HepG2 (cell line): ENCODE measurements at regions not wholly inside any gene's neighbourhood (a gene's known extent, or its start where the extent isn't known, plus 50 kb on each side); places are given as distances from the start of the nearest gene placed in this dataset.

Experiments
- ATAC-seq: fragments of 200-7000 bp; cut with Tn5 transposase; 3 replicates; pipeline ENCODE4 v1.9.1; 2020; ENCODE audit warnings: mild to moderate bottlenecking, moderate library complexity
- BruUV-seq: library from RNA; stranded (reverse); fragments of 400-500 nt; replicated peaks from 2 replicates; lab custom pipeline; 2021; lab: Mats Ljungman, UMichigan
- CTCF ChIA-PET: fragments of 300-600 bp; formaldehyde crosslinking; extraction: SDS; loops from one replicate; lab custom pipeline; 2021; ENCODE audit warnings: low total read pairs, inconsistent platforms, low intra/inter-chr PET ratio; lab: Yijun Ruan, JAX
- POLR2A ChIA-PET: fragments of 350-600 bp; sonication (Branson Sonifier 250); formaldehyde crosslinking; loops from one replicate; lab custom pipeline; 2020; ENCODE audit warnings: antibody characterized with exemption, inconsistent platforms; lab: Yijun Ruan, JAX
- DNase-seq: peaks from one replicate; pipeline ENCODE4 v3.0.0-alpha.2; 2015; ENCODE audit warnings: low spot score
- FAIRE-seq: peaks from 3 replicates; lab custom pipeline; 2011; peaks lifted over from hg19 to GRCh38; lab: Jason Lieb, UNC
- H2AFZ ChIP-seq: one replicate; pipeline ENCODE4 v1.6.1; 2011; ENCODE audit warnings: low read length, inconsistent platforms
- H3K27ac ChIP-seq: fragments of 300-600 bp; 3 replicates; pipeline ENCODE4 v1.8.0; 2011; ENCODE audit warnings: mixed run types, mild to moderate bottlenecking, mixed read lengths, low read length, inconsistent platforms; ENCODE audit not compliant: insufficient read depth; ENCODE audit errors: extremely low read length
- H3K27me3 ChIP-seq, 2 experiments: fragments of 200-600 bp in 1 of 2; 2 replicates in 1 of 2; 3 replicates in 1 of 2; pipeline versions ENCODE4 v1.6.0 to v1.8.0; 2011; ENCODE audit warnings: low read length in 2 of 2, mild to moderate bottlenecking in 2 of 2, moderate library complexity in 2 of 2, inconsistent platforms in 1 of 2; ENCODE audit not compliant: insufficient read depth in 2 of 2, control insufficient read depth in 1 of 2
- H3K36me3 ChIP-seq, 2 experiments: fragments of 200-600 bp in 1 of 2; replicated peaks in 1 of 2; 2 replicates in 1 of 2; 3 replicates in 1 of 2; pipeline versions ENCODE4 v1.5.1 to v1.8.0; 2011; ENCODE audit warnings: low read length in 2 of 2, inconsistent platforms in 1 of 2; ENCODE audit not compliant: insufficient read depth in 2 of 2, control insufficient read depth in 1 of 2
- H3K4me1 ChIP-seq: 2 replicates; pipeline ENCODE4 v1.5.1; 2012; ENCODE audit warnings: low read length, inconsistent platforms; ENCODE audit not compliant: insufficient read depth
- H3K4me2 ChIP-seq: 2 replicates; pipeline ENCODE4 v1.6.0; 2011; ENCODE audit warnings: low read depth, low read length, inconsistent platforms
- H3K4me3 ChIP-seq, 3 experiments: fragments of 200-600 bp in 1 of 3; sonication (generic), shearing (Covaris generic) in 1 of 3; replicated peaks in 1 of 3; 2 replicates each; pipeline ENCODE4 v1.5.1; 2011 to 2016; ENCODE audit warnings: low read length in 3 of 3, inconsistent platforms in 2 of 3, low read depth in 2 of 3, mild to moderate bottlenecking in 2 of 3, control low read depth in 1 of 3, mixed read lengths in 1 of 3; ENCODE audit not compliant: insufficient read depth in 1 of 3
- H3K79me2 ChIP-seq: one replicate; pipeline ENCODE4 v1.6.1; 2011; ENCODE audit warnings: low read length, inconsistent platforms; ENCODE audit not compliant: insufficient read depth
- H3K9ac ChIP-seq: 2 replicates; pipeline ENCODE4 v1.6.0; 2011; ENCODE audit warnings: mild to moderate bottlenecking, low read depth, low read length, inconsistent platforms; ENCODE audit not compliant: insufficient read depth
- H3K9me3 ChIP-seq: 2 replicates; pipeline ENCODE4 v1.5.1; 2012; ENCODE audit warnings: mild to moderate bottlenecking, low read length
- H4K20me1 ChIP-seq: 2 replicates; pipeline ENCODE4 v1.6.0; 2011; ENCODE audit warnings: inconsistent platforms, mild to moderate bottlenecking, low read length, moderate library complexity; ENCODE audit not compliant: insufficient read depth
- AKAP8 ChIP-seq: sonication (generic); formaldehyde crosslinking; IDR thresholded peaks from 2 replicates; pipeline ENCODE4 v1.5.1; 2020; ENCODE audit warnings: mild to moderate bottlenecking, missing genetic modification reagents
- BHLHE40 ChIP-seq: IDR thresholded peaks from 2 replicates; pipeline ENCODE4 v1.6.1; 2011; ENCODE audit warnings: low read length, improper control_type of control experiment
- CTCF ChIP-seq: sonication (generic); formaldehyde crosslinking; IDR thresholded peaks from 2 replicates; pipeline ENCODE4 v1.5.0; 2020; ENCODE audit warnings: mild to moderate bottlenecking, missing genetic modification reagents, moderate library complexity
- EEA1 ChIP-seq: sonication (generic); formaldehyde crosslinking; IDR thresholded peaks from 2 replicates; pipeline ENCODE4 v1.5.1; 2020; ENCODE audit warnings: mild to moderate bottlenecking, missing genetic modification reagents, borderline replicate concordance
- ELF4 ChIP-seq: sonication (generic); formaldehyde crosslinking; IDR thresholded peaks from 2 replicates; pipeline ENCODE4 v1.5.0; 2020; ENCODE audit warnings: missing genetic modification reagents, mild to moderate bottlenecking, moderate library complexity, borderline replicate concordance
- MAX ChIP-seq: IDR thresholded peaks from 2 replicates; pipeline ENCODE4 v1.6.1; 2012; ENCODE audit warnings: inconsistent platforms
- MBD4 ChIP-seq: IDR thresholded peaks from 2 replicates; pipeline ENCODE4 v1.6.1; 2012; ENCODE audit warnings: low read length, inconsistent platforms, borderline replicate concordance
- MXD1 ChIP-seq: sonication (generic); formaldehyde crosslinking; IDR thresholded peaks from 2 replicates; pipeline ENCODE4 v1.4.0; 2020; ENCODE audit warnings: mild to moderate bottlenecking, missing genetic modification reagents
- SPEN ChIP-seq: sonication (generic); formaldehyde crosslinking; IDR thresholded peaks from 2 replicates; pipeline ENCODE4 v1.5.1; 2020; ENCODE audit warnings: low read depth, mild to moderate bottlenecking, missing genetic modification reagents
- ZNF205 ChIP-seq: IDR thresholded peaks from 2 replicates; pipeline ENCODE4 v1.6.1; 2018; ENCODE audit warnings: missing biosample characterization, missing genetic modification reagents
- ZNF263 ChIP-seq: sonication (generic); formaldehyde crosslinking; IDR thresholded peaks from 2 replicates; pipeline ENCODE4 v1.4.0; 2020; ENCODE audit warnings: missing genetic modification reagents
- ZNF414 ChIP-seq: sonication (generic); formaldehyde crosslinking; IDR thresholded peaks from 2 replicates; pipeline ENCODE4 v1.5.0; 2020; ENCODE audit warnings: missing genetic modification reagents
- WGBS: methylation state at CpG from one replicate; pipeline ENCODE4 v1.1.6; 2017; ENCODE audit warnings: low lambda C conversion rate; 5-methylcytosine and 5-hydroxymethylcytosine counted together
- in situ Hi-C: cut with HindIII; loops from 2 replicates; pipeline ENCODE4 v1.10.0; 2017; ENCODE audit warnings: low pct_unique_long_range_greater_than_20kb; ENCODE audit not compliant: extremely low pct_ligation_motif_present
- intact Hi-C: fragments of 100-400 bp; cut with micrococcal nuclease; formaldehyde crosslinking; loops from one replicate; pipeline ENCODE4 v1.10.0; 2022; ENCODE audit not compliant: unreplicated experiment
- TF ChIP-seq, protein P1 (sequence below): sonication (generic); formaldehyde crosslinking; IDR thresholded peaks from 2 replicates; pipeline ENCODE4 v1.5.0; 2020; ENCODE audit warnings: mild to moderate bottlenecking, missing genetic modification reagents, borderline replicate concordance
- TF ChIP-seq, protein P2 (sequence below): sonication (generic); formaldehyde crosslinking; IDR thresholded peaks from 2 replicates; pipeline ENCODE4 v1.5.1; 2020; ENCODE audit warnings: missing genetic modification reagents, mild to moderate bottlenecking, borderline replicate concordance

DNA sequence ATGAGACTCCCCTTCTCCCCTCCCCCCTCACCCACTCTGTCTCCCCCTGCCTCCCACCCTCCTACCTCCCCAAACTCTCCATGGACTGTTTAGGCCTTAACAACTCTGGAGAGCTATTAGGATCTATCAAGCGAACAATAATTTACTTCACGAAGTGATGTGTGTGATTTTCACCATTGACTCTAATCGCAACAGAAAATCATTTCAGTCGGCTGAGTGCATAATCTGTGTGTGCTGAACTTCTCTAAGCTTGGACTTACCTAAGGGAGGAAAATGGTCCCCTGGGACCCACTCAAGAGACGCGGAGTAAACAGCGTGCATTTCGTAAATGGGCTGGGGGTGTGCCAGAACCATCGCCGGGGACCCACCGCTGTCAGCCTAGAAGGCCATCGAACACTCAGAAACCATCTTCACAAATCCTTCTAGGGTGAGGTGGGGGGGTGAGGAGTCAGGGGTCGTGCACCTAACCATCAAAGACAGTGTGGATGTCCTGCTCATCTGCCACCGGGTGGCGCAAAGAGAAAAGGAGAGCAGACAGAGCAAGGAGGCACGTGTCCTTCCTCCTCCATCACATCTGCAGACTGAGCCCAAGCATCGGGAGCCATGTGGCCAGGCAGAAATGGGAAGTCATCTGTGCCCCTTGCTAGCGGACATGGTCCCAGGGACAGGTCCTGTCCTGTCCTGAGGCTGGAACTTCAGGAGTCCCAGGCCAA is 62.1 kb upstream of the NUP50 start:
- Histone ChIP-seq H3K9ac (no peak overlapping the region), H3K4me2 (no peak overlapping the region), H4K20me1 (no peaks in the 10 kb centered on the region), H3K27ac (no peak overlapping the region), H3K4me3 (no peak overlapping the region), H3K36me3 (no peaks in the 10 kb centered on the region), H3K4me1 (peaks cover 11% of the 10 kb centered on the region; the same call in 1 of the 2 replicates), H3K79me2 (no peaks in the 10 kb centered on the region), H2AFZ (no peak overlapping the region), H3K9me3 (no peaks in the 10 kb centered on the region), H3K27me3 (peaks cover 2 to 35% of the 10 kb centered on the region in 2 experiments; a peak in 4 of 5 replicates)
- ChIA-PET CTCF (interaction anchor here (1.8 kb wide), 1 partner anchor 162 kb away, joined by 8 read pairs; no protein-coding TSS in a partner anchor), POLR2A (no interaction called here)
- WGBS = 24% methylated on average over 15 of the region's 18 CpGs
- intact Hi-C loops (loop anchor here (5.0 to 10.0 kb wide), 2 partner anchors 93 to 161 kb away; no protein-coding TSS in a partner anchor), in situ Hi-C loops (loop anchor here (5.0 kb wide), 1 partner anchor 161 kb away; no protein-coding TSS in a partner anchor)
- FAIRE-seq = peak; percentile 85
- no TSS peak for BruUV-seq
- ATAC-seq = peak; percentile 84
- DNase-seq = peak; percentile 67
- peak; percentile 88 for TF ChIP-seq CTCF (CRISPR knock-in tag)
- TF ChIP-seq ZNF205 (CRISPR knock-in tag) = no peak
- no peak for TF ChIP-seq ZNF414 (CRISPR knock-in tag)
- TF ChIP-seq, protein P1, sequence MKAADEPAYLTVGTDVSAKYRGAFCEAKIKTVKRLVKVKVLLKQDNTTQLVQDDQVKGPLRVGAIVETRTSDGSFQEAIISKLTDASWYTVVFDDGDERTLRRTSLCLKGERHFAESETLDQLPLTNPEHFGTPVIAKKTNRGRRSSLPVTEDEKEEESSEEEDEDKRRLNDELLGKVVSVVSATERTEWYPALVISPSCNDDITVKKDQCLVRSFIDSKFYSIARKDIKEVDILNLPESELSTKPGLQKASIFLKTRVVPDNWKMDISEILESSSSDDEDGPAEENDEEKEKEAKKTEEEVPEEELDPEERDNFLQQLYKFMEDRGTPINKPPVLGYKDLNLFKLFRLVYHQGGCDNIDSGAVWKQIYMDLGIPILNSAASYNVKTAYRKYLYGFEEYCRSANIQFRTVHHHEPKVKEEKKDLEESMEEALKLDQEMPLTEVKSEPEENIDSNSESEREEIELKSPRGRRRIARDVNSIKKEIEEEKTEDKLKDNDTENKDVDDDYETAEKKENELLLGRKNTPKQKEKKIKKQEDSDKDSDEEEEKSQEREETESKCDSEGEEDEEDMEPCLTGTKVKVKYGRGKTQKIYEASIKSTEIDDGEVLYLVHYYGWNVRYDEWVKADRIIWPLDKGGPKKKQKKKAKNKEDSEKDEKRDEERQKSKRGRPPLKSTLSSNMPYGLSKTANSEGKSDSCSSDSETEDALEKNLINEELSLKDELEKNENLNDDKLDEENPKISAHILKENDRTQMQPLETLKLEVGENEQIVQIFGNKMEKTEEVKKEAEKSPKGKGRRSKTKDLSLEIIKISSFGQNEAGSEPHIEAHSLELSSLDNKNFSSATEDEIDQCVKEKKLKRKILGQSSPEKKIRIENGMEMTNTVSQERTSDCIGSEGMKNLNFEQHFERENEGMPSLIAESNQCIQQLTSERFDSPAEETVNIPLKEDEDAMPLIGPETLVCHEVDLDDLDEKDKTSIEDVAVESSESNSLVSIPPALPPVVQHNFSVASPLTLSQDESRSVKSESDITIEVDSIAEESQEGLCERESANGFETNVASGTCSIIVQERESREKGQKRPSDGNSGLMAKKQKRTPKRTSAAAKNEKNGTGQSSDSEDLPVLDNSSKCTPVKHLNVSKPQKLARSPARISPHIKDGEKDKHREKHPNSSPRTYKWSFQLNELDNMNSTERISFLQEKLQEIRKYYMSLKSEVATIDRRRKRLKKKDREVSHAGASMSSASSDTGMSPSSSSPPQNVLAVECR (CRISPR knock-in tag) = 0 out of 2 replicates have a peak, but pooled peaks have one; percentile 31
- TF ChIP-seq, protein P2, sequence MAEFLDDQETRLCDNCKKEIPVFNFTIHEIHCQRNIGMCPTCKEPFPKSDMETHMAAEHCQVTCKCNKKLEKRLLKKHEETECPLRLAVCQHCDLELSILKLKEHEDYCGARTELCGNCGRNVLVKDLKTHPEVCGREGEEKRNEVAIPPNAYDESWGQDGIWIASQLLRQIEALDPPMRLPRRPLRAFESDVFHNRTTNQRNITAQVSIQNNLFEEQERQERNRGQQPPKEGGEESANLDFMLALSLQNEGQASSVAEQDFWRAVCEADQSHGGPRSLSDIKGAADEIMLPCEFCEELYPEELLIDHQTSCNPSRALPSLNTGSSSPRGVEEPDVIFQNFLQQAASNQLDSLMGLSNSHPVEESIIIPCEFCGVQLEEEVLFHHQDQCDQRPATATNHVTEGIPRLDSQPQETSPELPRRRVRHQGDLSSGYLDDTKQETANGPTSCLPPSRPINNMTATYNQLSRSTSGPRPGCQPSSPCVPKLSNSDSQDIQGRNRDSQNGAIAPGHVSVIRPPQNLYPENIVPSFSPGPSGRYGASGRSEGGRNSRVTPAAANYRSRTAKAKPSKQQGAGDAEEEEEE (CRISPR knock-in tag) = no peak
- no peak for TF ChIP-seq ELF4 (CRISPR knock-in tag)
- peak; percentile 88 for TF ChIP-seq BHLHE40
- no peak for TF ChIP-seq AKAP8 (CRISPR knock-in tag)
- no peak for TF ChIP-seq MXD1
- TF ChIP-seq MAX = peak; percentile 79
- no peak for TF ChIP-seq MBD4
- peak; percentile 69 for TF ChIP-seq ZNF263 (CRISPR knock-in tag)
- TF ChIP-seq EEA1 (CRISPR knock-in tag) = no peak
- no peak for TF ChIP-seq SPEN (CRISPR knock-in tag)
